ENCODE measurements at regions not wholly inside any gene's neighbourhood (a gene's known extent, or its start where the extent isn't known, plus 50 kb on each side); places are given as distances from the start of the nearest gene placed in this dataset.

DNA sequence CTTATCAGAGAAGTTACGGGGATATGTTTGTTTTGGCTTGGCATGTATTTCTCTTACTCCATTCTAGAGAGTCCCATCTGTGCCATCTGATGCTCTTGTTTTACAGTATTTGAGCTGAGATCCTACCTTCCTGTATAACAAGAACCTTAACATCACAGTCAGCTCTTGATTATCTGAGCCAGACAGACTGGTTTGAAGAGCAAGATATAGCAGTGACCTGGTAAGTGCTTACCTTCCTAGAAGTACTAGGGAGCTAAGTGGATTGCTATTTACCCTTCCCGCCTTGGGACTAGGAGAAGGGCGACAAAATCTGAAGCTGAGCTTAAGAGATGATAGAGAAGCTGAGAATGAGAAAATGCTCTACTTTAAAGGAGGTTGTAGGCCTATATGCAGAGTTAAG is 235.3 kb downstream of the CSNK2A3 start:
- TF ChIP-seq, protein P1, sequence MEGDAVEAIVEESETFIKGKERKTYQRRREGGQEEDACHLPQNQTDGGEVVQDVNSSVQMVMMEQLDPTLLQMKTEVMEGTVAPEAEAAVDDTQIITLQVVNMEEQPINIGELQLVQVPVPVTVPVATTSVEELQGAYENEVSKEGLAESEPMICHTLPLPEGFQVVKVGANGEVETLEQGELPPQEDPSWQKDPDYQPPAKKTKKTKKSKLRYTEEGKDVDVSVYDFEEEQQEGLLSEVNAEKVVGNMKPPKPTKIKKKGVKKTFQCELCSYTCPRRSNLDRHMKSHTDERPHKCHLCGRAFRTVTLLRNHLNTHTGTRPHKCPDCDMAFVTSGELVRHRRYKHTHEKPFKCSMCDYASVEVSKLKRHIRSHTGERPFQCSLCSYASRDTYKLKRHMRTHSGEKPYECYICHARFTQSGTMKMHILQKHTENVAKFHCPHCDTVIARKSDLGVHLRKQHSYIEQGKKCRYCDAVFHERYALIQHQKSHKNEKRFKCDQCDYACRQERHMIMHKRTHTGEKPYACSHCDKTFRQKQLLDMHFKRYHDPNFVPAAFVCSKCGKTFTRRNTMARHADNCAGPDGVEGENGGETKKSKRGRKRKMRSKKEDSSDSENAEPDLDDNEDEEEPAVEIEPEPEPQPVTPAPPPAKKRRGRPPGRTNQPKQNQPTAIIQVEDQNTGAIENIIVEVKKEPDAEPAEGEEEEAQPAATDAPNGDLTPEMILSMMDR (IDR thresholded peaks at IDR 0.05), result no peak
- no peak for FAIRE-seq
- intact Hi-C loops (cut with DNase I), result no loop called here
- Histone ChIP-seq H3K9me3 (no peaks in the 10 kb centered on the region), H3K27me3 (no peaks in the 10 kb centered on the region), H3K4me3 (no peak overlapping the region), H3K36me3 (no peaks in the 10 kb centered on the region), H3K4me1 (no peaks in the 10 kb centered on the region), H3K27ac (no peak overlapping the region)
- WGBS, 2 donors, result 65 to 70% methylated on average over 3 of the region's 3 CpGs
- DNase-seq, result no peak
- ATAC-seq, result no peak

DNA sequence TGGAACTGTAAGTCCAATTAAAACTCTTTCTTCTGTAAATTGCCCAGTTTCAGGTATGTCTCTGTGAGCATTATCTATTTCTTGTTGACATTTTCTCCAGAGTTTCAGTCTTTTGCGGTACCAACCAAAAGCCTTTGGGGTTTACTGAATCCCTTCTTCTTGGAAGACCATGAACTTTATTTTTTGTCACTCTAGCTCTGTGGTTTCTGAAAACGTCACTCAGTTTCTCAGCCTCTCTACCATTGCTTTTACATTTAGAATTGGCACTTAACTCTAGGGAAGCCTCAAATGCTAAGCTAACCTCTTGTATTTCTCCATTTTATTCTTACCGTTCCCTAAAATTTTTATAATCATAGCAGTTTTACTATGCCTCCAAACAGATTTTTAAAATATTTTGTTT is 237.6 kb downstream of the CSNK2A3 start:
- intact Hi-C loops (cut with DNase I), result no loop called here
- DNase-seq (no peak), ATAC-seq (no peak), FAIRE-seq (no peak)
- WGBS, 2 donors, result 75 to 76% methylated on average over 3 of the region's 3 CpGs
- TF ChIP-seq, protein P1 (IDR thresholded peaks at IDR 0.05), result no peak
- H3K4me3 ChIP-seq, result no peak overlapping the region
- no peaks in the 10 kb centered on the region for H3K9me3 ChIP-seq
- H3K36me3 ChIP-seq, result no peaks in the 10 kb centered on the region
- no peaks in the 10 kb centered on the region for H3K4me1 ChIP-seq
- no peak overlapping the region for H3K27ac ChIP-seq
- no peaks in the 10 kb centered on the region for H3K27me3 ChIP-seq

DNA sequence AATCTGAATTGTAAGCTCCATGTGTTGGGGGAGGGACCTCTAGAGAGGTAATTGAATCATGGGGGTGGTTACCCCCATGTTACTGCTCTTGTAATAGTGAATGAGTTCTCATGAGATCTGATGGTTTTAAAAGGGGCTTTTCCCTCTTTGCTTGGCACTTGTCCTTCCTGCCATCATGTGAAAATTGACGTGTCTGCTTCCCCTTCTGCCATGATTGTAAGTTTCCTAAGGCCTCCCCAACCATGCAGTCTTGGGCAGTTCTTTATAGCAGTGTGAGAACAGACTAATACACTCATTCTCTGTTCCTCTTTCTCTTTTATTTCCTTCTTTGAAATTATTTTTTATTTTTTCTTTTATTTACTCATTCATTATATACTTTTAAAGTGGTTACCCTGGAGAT is 239.4 kb downstream of the CSNK2A3 start:
- no peak overlapping the region for H3K4me3 ChIP-seq
- no peak for ATAC-seq
- 89 to 100% methylated on average over 1 of the region's 1 CpG for WGBS, 2 donors

DNA sequence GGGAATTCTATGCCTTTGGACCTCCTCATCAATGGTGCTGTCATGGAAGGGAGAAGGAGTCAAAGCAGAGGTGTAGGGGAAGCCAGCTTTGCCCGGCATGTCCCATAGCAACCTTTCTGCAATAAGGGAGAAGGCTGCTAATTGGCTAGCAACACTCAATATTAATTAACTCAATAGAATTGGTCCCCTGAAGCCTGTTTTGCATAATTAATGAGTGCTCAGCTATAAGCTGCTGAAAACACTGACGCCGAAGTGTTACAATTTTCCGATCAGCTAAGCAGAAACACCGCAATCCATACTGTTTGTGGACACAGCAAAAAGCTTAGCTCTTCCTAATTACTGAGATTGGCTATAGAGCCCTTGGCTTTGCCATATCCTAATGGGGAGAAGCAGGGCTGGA is 245.0 kb downstream of the CSNK2A3 start:
- Histone ChIP-seq H3K9me3 (no peaks in the 10 kb centered on the region), H3K27ac (no peak overlapping the region), H3K4me3 (no peak overlapping the region), H3K27me3 (no peaks in the 10 kb centered on the region), H3K36me3 (no peaks in the 10 kb centered on the region), H3K4me1 (no peaks in the 10 kb centered on the region)
- no peak for FAIRE-seq
- no peak for ATAC-seq
- DNase-seq, result no peak
- TF ChIP-seq, protein P1 (IDR thresholded peaks at IDR 0.05), result no peak
- intact Hi-C loops (cut with DNase I), result no loop called here
- 87 to 88% methylated on average over 5 of the region's 5 CpGs for WGBS, 2 donors

More for the DNA sequence above, 239.4 kb downstream of the CSNK2A3 start:
- no peak for DNase-seq
- TF ChIP-seq, protein P1 (IDR thresholded peaks at IDR 0.05), result no peak
- Histone ChIP-seq H3K36me3 (no peaks in the 10 kb centered on the region), H3K9me3 (no peaks in the 10 kb centered on the region), H3K27ac (no peak overlapping the region), H3K4me1 (no peaks in the 10 kb centered on the region), H3K27me3 (no peaks in the 10 kb centered on the region)
- intact Hi-C loops (cut with DNase I), result no loop called here
- no peak for FAIRE-seq

DNA sequence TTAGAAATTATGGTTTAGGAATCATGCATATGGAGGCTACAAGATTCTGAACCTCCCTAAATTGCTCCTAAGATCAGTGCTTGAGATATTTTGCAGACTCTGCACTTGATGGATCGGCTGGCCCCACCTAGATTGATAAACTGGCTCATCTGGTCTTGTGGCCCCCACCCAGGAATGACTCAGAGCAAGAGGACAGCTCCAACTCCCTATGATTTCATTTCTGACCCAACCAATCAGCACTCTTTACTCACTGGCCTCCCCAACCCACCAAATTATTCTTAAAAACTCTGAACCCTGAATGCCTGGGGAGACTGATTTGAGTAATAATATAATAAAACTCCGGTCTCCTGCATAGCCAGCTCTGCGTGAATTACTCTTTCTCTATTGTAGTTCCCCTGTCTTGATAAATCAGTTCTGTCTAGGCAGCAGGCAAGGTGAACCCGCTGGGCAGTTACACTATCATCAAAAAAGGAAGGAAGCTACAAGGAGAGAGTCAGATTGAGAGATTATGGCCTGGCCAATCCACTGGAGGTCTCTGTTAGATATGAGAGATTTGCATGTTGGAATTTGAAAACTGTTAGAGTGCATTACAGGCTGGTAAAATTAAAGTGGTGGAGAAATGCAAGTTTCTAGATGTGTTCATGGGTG is 245.8 kb downstream of the CSNK2A3 start:
- ATAC-seq, result no peak
- Histone ChIP-seq H3K4me3 (no peak overlapping the region), H3K4me1 (no peaks in the 10 kb centered on the region), H3K27me3 (no peaks in the 10 kb centered on the region), H3K36me3 (no peaks in the 10 kb centered on the region), H3K9me3 (no peaks in the 10 kb centered on the region), H3K27ac (no peak overlapping the region)
- WGBS, 2 donors, result 74 to 78% methylated on average over 4 of the region's 4 CpGs
- intact Hi-C loops (cut with DNase I), result no loop called here
- TF ChIP-seq, protein P1 (IDR thresholded peaks at IDR 0.05), result no peak
- DNase-seq, result no peak
- FAIRE-seq, result no peak
